H1 (cell line): ENCODE measurements at regions not wholly inside any gene's neighbourhood (a gene's known extent, or its start where the extent isn't known, plus 50 kb on each side); places are given as distances from the start of the nearest gene placed in this dataset.

Source experiments
- RNF2 ChIP-seq: fragments of 200-900, 300-1000 bp; sonication (generic); IDR thresholded peaks from 2 replicates; pipeline ENCODE4 v1.7.1; 2016; ENCODE audit warnings: borderline replicate concordance, low read depth, mild to moderate bottlenecking, antibody characterized with exemption, low read length; ENCODE audit not compliant: poor library complexity, severe bottlenecking; ENCODE audit errors: missing control alignments
- TF ChIP-seq, protein P1 (sequence below): fragments of 300-600 bp; sonication (generic); IDR thresholded peaks from 2 replicates; pipeline ENCODE4 v1.7.1; 2012; ENCODE audit warnings: low read length, moderate library complexity, mild to moderate bottlenecking, inconsistent platforms; ENCODE audit not compliant: insufficient replicate concordance

DNA sequence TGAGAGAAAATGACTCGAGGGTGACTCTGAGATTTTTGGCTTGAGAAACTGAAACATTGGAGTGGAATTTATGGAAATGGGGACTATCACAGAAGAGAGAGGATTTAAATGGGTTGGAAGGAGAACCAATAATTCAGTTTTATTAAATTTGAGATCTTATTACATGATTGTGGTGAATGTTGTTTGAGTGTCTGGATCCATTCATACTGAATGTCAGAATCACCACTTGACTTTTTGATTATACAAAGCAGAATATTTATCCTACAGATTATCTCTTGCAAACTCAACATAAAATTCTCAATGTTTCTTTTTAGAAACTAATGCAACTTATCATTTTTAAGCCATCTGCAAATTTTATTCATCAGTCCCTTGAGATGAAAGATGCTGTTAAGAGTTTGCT is 332.8 kb downstream of the CNTN3 start (continued):
- TF ChIP-seq, protein P1, sequence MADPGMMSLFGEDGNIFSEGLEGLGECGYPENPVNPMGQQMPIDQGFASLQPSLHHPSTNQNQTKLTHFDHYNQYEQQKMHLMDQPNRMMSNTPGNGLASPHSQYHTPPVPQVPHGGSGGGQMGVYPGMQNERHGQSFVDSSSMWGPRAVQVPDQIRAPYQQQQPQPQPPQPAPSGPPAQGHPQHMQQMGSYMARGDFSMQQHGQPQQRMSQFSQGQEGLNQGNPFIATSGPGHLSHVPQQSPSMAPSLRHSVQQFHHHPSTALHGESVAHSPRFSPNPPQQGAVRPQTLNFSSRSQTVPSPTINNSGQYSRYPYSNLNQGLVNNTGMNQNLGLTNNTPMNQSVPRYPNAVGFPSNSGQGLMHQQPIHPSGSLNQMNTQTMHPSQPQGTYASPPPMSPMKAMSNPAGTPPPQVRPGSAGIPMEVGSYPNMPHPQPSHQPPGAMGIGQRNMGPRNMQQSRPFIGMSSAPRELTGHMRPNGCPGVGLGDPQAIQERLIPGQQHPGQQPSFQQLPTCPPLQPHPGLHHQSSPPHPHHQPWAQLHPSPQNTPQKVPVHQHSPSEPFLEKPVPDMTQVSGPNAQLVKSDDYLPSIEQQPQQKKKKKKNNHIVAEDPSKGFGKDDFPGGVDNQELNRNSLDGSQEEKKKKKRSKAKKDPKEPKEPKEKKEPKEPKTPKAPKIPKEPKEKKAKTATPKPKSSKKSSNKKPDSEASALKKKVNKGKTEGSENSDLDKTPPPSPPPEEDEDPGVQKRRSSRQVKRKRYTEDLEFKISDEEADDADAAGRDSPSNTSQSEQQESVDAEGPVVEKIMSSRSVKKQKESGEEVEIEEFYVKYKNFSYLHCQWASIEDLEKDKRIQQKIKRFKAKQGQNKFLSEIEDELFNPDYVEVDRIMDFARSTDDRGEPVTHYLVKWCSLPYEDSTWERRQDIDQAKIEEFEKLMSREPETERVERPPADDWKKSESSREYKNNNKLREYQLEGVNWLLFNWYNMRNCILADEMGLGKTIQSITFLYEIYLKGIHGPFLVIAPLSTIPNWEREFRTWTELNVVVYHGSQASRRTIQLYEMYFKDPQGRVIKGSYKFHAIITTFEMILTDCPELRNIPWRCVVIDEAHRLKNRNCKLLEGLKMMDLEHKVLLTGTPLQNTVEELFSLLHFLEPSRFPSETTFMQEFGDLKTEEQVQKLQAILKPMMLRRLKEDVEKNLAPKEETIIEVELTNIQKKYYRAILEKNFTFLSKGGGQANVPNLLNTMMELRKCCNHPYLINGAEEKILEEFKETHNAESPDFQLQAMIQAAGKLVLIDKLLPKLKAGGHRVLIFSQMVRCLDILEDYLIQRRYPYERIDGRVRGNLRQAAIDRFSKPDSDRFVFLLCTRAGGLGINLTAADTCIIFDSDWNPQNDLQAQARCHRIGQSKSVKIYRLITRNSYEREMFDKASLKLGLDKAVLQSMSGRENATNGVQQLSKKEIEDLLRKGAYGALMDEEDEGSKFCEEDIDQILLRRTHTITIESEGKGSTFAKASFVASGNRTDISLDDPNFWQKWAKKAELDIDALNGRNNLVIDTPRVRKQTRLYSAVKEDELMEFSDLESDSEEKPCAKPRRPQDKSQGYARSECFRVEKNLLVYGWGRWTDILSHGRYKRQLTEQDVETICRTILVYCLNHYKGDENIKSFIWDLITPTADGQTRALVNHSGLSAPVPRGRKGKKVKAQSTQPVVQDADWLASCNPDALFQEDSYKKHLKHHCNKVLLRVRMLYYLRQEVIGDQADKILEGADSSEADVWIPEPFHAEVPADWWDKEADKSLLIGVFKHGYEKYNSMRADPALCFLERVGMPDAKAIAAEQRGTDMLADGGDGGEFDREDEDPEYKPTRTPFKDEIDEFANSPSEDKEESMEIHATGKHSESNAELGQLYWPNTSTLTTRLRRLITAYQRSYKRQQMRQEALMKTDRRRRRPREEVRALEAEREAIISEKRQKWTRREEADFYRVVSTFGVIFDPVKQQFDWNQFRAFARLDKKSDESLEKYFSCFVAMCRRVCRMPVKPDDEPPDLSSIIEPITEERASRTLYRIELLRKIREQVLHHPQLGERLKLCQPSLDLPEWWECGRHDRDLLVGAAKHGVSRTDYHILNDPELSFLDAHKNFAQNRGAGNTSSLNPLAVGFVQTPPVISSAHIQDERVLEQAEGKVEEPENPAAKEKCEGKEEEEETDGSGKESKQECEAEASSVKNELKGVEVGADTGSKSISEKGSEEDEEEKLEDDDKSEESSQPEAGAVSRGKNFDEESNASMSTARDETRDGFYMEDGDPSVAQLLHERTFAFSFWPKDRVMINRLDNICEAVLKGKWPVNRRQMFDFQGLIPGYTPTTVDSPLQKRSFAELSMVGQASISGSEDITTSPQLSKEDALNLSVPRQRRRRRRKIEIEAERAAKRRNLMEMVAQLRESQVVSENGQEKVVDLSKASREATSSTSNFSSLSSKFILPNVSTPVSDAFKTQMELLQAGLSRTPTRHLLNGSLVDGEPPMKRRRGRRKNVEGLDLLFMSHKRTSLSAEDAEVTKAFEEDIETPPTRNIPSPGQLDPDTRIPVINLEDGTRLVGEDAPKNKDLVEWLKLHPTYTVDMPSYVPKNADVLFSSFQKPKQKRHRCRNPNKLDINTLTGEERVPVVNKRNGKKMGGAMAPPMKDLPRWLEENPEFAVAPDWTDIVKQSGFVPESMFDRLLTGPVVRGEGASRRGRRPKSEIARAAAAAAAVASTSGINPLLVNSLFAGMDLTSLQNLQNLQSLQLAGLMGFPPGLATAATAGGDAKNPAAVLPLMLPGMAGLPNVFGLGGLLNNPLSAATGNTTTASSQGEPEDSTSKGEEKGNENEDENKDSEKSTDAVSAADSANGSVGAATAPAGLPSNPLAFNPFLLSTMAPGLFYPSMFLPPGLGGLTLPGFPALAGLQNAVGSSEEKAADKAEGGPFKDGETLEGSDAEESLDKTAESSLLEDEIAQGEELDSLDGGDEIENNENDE, result no peak
- no peak for TF ChIP-seq RNF2
